ENCODE measurements at regions not wholly inside any gene's neighbourhood (a gene's known extent, or its start where the extent isn't known, plus 50 kb on each side); places are given as distances from the start of the nearest gene placed in this dataset.

DNA sequence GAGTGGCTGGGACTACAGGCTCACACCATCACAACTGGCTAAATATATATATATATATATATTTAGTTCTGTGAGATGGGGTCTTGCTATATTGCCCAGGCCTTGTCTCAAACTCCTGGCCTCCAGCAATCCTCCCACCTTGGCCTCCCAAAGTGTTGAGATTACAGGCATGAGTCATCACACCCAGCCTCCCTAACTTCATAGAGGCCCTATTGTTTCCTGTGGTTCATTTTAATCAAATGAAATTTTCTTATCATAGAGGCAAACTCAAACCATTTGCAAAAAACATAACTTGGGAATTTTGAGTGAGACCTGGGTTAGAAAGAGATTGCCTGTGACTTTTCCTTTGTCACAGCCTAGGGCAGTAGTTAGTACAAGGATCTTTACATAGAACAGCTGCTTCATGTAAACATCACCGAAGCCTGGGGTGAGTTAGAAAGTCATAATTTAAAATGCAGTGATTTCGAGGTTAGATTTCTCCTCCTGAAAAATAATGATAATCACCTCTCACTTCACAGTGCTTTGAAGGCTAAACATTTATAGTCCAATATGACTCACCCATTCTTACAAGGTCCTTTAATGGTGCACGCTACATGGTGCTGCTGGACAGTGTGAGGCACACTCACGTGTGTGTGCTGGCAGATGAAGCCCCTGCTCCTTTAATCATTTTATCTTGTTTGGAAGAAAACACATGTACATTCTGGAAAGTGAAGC lies 188.9 kb downstream of the RHOU start:
- TF ChIP-seq, protein P1, sequence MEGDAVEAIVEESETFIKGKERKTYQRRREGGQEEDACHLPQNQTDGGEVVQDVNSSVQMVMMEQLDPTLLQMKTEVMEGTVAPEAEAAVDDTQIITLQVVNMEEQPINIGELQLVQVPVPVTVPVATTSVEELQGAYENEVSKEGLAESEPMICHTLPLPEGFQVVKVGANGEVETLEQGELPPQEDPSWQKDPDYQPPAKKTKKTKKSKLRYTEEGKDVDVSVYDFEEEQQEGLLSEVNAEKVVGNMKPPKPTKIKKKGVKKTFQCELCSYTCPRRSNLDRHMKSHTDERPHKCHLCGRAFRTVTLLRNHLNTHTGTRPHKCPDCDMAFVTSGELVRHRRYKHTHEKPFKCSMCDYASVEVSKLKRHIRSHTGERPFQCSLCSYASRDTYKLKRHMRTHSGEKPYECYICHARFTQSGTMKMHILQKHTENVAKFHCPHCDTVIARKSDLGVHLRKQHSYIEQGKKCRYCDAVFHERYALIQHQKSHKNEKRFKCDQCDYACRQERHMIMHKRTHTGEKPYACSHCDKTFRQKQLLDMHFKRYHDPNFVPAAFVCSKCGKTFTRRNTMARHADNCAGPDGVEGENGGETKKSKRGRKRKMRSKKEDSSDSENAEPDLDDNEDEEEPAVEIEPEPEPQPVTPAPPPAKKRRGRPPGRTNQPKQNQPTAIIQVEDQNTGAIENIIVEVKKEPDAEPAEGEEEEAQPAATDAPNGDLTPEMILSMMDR (conservative IDR thresholded peaks at IDR 0.05; ENCODE audit: low read depth in 2 of 2) = no peak
- TF ChIP-seq, protein P2, sequence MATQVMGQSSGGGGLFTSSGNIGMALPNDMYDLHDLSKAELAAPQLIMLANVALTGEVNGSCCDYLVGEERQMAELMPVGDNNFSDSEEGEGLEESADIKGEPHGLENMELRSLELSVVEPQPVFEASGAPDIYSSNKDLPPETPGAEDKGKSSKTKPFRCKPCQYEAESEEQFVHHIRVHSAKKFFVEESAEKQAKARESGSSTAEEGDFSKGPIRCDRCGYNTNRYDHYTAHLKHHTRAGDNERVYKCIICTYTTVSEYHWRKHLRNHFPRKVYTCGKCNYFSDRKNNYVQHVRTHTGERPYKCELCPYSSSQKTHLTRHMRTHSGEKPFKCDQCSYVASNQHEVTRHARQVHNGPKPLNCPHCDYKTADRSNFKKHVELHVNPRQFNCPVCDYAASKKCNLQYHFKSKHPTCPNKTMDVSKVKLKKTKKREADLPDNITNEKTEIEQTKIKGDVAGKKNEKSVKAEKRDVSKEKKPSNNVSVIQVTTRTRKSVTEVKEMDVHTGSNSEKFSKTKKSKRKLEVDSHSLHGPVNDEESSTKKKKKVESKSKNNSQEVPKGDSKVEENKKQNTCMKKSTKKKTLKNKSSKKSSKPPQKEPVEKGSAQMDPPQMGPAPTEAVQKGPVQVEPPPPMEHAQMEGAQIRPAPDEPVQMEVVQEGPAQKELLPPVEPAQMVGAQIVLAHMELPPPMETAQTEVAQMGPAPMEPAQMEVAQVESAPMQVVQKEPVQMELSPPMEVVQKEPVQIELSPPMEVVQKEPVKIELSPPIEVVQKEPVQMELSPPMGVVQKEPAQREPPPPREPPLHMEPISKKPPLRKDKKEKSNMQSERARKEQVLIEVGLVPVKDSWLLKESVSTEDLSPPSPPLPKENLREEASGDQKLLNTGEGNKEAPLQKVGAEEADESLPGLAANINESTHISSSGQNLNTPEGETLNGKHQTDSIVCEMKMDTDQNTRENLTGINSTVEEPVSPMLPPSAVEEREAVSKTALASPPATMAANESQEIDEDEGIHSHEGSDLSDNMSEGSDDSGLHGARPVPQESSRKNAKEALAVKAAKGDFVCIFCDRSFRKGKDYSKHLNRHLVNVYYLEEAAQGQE (IDR thresholded peaks at IDR 0.05; ENCODE audit: unreplicated experiment) = no peak
- TF ChIP-seq CREB1 (CRISPR knock-in tag; IDR thresholded peaks at IDR 0.05; ENCODE audit: low read depth) = no peak

Data from GM23338 (cell line).